Coronary artery (tissue), 2 donors: ENCODE measurements at regions not wholly inside any gene's neighbourhood (a gene's known extent, or its start where the extent isn't known, plus 50 kb on each side); places are given as distances from the start of the nearest gene placed in this dataset.

Experiments
- DNase-seq: peaks from one replicate; pipeline ENCODE4 v3.0.0-alpha.2; 2017; ENCODE audit warnings: low spot score
- H3K27ac ChIP-seq, 2 donors: fragments of 200-600 bp; sonication (generic); one replicate each; pipeline ENCODE4 v1.5.1; 2016 to 2019
- H3K4me3 ChIP-seq: fragments of 200-600 bp; sonication (generic); 2 replicates; pipeline ENCODE4 v1.5.1; 2016; ENCODE audit warnings: mild to moderate bottlenecking, moderate library complexity
- TF ChIP-seq, protein P1 (sequence below): fragments of 200-600 bp; sonication (generic); IDR thresholded peaks from one replicate; pipeline ENCODE4 v1.5.1; 2019; ENCODE audit warnings: antibody characterized with exemption

DNA sequence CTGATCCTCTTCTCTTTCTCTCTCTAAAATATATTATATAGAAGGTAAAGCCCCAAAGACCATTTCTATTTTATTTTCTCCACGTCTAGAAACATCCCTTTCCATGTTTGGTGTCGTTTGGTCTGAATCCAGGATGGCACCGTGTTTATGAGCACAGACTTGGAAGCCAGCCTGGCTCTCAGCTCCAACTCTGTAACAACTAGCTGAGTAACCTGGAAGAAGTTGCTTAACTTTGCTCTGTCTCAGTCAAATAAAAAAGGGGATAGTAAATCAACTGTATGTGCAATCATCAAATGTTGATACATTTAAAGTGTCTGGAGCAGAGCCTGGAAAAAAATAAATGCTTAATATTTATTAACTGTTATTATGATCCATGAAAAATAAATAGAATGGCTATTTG is 249.8 kb upstream of the MAF start:
- TF ChIP-seq, protein P1, sequence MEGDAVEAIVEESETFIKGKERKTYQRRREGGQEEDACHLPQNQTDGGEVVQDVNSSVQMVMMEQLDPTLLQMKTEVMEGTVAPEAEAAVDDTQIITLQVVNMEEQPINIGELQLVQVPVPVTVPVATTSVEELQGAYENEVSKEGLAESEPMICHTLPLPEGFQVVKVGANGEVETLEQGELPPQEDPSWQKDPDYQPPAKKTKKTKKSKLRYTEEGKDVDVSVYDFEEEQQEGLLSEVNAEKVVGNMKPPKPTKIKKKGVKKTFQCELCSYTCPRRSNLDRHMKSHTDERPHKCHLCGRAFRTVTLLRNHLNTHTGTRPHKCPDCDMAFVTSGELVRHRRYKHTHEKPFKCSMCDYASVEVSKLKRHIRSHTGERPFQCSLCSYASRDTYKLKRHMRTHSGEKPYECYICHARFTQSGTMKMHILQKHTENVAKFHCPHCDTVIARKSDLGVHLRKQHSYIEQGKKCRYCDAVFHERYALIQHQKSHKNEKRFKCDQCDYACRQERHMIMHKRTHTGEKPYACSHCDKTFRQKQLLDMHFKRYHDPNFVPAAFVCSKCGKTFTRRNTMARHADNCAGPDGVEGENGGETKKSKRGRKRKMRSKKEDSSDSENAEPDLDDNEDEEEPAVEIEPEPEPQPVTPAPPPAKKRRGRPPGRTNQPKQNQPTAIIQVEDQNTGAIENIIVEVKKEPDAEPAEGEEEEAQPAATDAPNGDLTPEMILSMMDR = no peak
- DNase-seq = no peak
- H3K4me3 ChIP-seq = no peak overlapping the region
- no peak overlapping the region for H3K27ac ChIP-seq

DNA sequence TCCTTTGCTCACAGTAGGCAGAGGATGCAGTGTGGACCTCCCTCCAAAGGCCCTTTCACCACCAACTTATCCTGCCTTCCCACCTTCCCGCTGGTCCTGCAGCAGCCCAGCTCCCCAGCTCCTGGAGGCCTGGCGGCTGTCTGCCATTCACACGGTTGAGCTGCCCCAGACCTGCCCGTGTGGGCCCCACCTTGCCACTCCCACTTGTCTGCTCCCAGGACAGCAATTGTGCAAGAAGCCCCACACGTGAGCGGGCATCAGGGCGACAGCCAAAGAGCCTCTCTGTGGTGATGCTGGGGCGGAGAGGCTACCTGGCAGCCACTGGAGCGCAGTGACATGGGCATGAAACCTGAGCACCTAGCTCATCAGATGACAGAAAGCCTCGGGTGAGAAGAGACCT is 248.6 kb upstream of the MAF start:
- Histone ChIP-seq H3K27ac (no peak overlapping the region), H3K4me3 (no peak overlapping the region)
- TF ChIP-seq, protein P1 = no peak
- DNase-seq = no peak

DNA sequence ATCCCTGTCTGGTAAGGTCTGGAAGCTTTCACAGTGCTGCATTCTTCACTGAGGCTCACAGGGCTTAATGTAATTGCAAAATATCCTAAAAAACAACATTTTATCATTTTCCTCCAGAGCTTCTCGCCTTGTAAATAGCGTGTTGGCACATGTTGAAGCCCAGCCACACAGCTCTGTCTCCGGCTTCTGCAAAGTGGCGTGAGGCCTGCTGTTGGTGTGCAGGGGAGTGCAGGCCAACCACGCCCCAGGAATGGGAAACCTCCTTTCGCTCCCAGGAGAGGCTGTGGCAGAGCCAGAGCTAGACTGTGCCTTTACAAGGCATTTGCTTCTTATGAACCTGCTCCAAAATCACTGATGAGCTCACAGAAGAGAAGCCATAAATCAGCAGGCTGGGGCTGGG is 248.2 kb upstream of the MAF start:
- Histone ChIP-seq H3K4me3 (no peak overlapping the region), H3K27ac (no peak overlapping the region)
- TF ChIP-seq, protein P1 = no peak
- DNase-seq = no peak

DNA sequence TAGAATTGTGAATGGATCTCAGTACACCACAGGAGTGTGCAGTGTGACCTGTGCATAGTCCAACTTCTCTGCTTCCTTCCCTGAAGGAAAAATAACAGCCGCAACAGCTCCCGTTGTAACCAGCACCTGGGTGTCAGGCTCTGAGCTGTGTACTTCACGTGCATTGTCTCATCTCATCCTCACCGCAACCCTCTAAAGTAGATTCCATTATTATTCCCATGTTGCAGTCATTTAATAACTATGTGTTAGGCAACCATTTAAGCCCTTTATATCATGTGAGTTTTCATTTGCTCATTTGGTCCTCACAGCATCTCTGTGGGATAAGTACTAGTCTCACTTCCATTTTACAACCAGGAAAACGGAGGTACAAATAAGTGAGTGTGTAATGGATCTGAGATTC is 247.0 kb upstream of the MAF start:
- Histone ChIP-seq H3K4me3 (no peak overlapping the region), H3K27ac (no peak overlapping the region)
- no peak for DNase-seq
- TF ChIP-seq, protein P1 = no peak

DNA sequence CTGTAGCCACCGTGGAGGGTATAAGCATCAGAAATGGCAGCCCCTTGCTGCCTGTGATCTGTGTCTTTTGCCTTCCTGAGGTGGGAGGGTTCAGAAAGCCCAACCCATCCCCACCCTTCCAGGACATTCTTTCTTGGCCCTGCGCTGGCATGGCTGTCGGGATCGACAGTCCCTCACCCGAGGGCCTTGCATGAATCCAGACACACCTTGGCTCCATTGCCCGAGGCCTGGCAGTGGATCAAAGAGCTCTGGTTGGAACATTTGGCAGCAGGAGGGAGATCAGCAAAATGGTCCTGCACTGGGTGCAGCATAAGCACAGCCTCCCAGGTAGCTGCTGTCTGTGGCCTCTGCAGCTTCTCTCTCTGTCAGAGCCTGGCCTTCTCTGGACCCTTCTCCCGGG is 246.6 kb upstream of the MAF start:
- no peak for DNase-seq
- Histone ChIP-seq H3K4me3 (no peak overlapping the region), H3K27ac (no peak overlapping the region)
- TF ChIP-seq, protein P1 = no peak

DNA sequence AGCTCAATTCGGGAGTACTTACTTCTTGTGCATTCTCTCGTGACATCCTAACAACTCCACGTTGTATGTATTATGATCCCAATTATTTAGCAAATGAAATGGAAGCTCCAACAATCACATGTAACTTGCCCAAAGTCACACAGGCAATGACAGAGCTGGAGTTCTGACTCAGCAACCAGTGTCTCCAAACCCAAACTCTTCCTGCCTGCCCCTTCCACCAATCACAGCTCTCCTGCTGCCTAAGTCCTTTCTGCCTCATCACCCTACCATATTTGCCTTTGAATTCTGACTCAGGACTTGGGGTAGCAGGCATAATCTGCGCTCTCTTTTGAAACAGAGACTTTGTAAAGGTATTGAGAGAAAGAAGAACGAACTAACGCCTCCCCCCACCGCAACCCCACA is 245.2 kb upstream of the MAF start:
- Histone ChIP-seq H3K27ac (no peak overlapping the region), H3K4me3 (no peak overlapping the region)
- no peak for DNase-seq
- TF ChIP-seq, protein P1 = no peak

DNA sequence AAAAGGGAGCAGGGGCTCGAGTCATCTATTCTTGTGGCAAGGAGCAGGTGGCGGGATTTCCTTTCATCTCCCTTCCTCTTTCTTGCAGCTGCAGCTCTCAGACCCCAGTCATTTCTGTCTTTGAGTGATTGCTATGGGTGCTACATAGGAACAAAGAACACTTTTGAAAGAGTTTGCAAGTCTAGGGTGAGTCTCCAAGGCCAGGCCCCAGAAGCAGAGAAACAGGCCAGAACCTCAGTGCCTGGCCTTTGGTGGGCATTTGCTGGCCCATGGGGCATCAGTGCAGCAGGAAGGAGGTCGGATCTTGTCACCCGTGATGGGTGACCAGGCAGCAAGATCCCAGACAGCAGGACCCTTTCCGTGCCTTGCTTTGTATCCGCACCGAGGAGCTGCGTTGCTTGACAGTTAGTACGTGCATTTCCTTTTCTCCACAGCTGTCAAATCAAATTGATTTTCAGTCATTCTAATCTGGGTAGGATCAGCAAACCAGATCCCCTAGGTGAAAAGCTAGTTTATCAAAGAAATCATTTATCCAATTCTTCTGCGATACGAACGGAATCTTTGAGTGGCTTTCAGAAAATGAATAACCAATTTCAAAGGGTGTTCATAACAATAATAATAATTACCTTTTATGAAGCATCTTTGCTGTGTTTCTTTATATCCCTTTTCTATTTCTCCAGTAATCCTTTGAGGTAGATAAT is 244.6 kb upstream of the MAF start:
- Histone ChIP-seq H3K27ac (no peak overlapping the region), H3K4me3 (no peak overlapping the region)
- TF ChIP-seq, protein P1 = no peak
- DNase-seq = no peak
